Muscle of arm (tissue), 1 donor: ENCODE measurements at regions not wholly inside any gene's neighbourhood (a gene's known extent, or its start where the extent isn't known, plus 50 kb on each side); places are given as distances from the start of the nearest gene placed in this dataset.
"Not testable (repeated sequence)": the region's sequence is repeated elsewhere in the genome, so short reads cannot be mapped to it uniquely, and the experiment has no call there.

ENCODE experiments used
- DNase-seq: peaks from one replicate; pipeline ENCODE4 v3.0.0-alpha.2; 2013

DNA sequence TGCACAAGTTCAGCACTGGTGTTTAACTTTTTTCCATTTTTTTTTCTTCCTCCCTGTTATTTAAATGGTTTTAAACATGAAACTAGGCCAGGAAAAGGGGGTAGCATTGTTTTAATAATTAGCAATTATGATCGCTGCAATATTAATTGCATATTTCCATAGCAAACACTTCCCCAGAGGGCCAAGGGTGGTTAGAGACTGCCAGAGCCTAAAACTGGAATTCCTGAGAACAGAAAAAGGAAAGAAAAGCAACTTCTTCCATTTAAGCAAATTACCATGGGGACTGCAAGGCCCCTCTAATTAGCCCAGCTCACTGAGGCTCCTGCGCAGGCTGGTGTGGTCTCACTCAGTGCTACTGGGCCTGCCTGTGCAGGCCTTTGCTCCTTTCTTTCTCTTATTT lies 201.5 kb downstream of the SMAD2 start:
- no peak for DNase-seq

DNA sequence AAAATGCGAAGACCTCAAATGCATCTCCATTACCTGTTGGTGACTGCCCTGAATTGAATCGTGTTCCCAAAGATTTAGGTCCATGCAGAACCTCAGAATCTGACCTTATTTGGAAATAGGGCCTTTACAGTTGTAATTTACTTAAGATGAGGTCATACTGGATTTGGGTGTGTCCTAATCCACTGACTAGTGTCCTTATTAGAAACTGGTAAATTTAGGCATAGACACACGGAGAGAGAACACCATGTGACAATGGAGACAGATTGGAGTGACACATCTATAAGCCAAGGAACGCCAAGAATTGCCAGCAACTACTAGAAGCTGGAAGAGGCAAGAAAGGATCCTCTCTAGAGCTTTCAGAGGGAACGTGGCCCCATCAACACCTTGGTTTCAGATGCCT lies 203.1 kb downstream of the SMAD2 start:
- no peak for DNase-seq

DNA sequence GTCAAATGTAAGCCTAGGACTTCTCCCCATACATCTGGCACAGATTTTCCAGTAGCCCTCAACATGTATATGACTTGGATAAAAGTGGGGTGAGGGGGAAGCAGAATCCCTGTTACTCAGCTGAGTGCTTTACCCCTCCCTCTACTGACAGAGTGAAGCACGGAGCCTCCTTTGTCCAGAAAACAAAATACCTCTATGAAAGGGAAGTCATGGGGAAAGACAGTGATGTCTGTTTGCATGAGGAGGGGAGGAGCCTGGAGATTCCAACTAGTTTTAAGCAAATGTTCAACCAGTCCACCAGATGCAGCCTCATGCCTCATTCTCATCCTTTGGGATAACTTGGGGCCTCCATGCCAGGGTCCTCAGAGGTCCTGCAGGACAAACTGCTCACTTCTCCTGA lies 203.9 kb downstream of the SMAD2 start:
- no peak for DNase-seq

DNA sequence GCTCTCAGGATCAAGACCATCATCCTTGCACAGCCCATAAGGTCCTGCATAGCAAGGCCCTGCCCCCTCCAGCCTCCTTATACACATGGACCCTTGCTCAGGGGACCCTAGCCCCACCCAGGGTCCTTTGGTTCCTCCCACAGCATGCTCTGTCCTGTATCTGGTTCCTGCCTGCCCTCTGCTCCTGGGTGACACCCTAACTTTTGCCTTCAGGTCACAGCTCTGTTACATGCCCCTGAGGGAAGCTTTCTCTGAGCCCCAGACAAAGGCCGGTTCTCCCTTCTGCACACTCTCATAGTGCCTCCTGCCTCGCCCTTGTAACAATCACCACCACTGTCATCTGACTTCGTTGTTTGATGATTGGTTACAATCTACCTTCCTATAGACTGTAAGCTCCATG lies 204.8 kb downstream of the SMAD2 start:
- no peak for DNase-seq

DNA sequence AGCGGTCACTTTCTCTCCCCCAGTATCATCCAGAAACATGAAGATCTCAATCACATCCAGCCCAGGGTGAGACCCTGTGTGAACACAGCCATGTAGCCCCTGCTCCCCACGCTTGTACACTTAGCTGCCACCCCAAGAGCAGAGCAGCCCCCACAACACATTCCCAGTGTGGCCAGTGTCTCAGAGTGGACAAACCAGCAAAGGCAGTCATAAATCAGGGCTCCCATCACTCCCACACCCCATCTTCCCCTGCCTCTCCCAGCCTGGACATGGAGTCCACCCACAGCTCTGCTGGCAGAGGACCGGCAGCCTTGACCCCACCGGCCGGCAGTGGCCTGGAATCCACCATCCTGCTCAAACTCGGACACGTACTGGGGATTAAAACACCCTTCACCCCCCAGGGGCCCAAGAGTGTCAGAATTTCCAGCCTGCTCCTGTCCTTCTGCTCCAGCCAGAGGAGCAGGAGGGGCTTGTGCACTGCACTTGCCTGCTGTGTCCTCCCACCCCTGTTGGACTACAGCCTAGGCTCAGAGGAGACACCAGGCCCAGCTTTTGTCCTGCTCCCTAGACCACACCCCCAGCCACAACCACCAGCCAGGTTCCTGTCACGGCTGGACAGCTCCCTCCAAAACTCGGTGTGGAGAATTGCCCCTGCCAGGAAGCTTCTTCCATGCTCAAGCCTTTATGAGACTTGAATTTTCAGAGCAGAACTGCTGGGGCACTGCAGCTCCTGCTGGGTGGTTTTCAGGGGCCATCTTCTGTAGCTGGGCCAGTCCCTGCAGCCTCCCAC lies 206.1 kb downstream of the SMAD2 start:
- no peak for DNase-seq

DNA sequence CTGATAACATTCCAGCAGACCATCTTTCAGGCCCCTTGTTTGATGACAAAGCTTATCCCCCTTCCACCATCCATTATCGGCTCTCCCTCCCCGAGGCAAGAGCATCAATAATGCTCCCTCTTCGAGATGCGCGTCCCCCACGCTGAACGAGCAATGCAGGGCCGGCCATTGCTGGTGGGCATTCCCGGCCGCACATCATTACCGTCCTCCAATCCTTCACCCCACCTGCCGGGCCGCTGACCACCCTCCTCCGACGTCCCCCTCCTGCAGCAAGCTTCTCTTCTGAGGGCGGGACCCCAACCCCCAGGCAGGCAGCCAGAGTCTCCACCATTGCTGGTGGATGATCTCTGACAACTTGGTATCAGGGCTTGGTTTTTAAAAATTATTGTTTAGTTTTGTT lies 208.6 kb downstream of the SMAD2 start:
- no peak for DNase-seq

DNA sequence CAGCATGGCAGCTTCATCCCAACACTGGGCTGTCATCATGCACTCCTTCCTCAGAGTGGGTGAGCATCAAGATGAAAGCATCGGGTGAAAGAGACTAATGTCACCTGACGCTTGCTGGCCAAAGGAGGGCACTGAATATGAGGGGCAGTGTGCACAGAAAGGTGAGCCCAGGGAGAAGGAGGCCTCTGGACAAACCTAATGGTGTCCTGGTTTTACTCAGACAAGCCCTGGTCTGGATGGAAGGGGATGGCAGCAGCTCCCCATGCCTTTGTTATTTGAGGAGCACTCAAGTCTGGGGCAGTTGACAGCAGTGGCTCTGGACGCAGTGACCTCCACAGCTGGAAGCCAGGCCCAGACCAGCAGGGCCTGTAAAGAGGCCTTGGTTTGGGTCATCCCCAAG lies 209.7 kb downstream of the SMAD2 start:
- no peak for DNase-seq

DNA sequence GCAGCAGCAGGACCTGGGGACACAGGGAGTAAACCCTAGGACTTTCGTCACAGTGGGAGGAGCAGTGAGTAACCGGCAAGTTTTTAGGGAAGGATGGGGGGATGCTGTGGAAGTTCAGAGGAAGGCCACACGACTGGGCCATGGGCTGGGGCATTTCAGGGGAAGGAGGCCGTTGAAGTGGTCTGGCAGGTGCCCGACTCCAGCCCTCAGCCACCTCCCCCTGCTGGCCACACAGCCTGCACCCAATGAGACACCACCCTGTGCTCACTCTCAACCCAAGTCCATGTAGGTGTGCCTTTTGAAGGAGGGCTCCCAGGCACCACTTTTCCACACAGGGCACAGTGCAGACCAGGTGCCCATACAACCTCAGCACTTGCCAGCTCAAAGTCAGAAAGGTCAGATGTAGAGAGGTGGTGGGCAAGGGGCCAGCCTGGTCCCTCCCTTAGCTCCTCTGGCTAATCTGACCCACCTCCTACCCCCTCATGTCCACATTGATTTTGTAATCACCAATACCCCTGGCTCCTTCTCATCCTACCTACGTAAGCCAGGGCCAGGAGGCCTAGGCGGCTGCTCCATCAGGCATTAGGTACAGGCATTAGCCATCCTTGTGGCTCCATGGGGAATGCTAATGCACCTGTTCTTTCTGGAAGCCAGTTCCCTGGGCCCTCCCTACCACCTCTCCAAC lies 211.2 kb downstream of the SMAD2 start:
- DNase-seq: no peak

DNA sequence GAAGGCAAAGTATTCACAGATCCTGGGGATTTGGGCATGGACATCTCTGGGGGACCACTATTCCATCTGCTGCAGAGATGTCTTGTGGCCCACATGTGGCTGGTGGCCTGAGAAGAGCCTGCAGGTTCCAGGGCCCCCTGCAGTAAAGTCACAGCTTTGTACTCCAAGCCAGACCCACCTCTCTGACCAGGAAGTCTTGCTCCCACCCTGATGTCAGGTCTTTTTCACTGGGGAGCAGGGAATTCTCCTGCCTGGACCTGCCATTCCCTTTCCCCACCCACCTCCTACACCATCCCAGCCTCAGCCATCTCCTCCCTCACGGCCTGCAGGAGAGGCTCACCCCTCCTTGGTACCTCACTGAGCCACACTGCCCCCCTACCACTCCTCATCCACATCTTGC lies 211.8 kb downstream of the SMAD2 start:
- DNase-seq: no peak

DNA sequence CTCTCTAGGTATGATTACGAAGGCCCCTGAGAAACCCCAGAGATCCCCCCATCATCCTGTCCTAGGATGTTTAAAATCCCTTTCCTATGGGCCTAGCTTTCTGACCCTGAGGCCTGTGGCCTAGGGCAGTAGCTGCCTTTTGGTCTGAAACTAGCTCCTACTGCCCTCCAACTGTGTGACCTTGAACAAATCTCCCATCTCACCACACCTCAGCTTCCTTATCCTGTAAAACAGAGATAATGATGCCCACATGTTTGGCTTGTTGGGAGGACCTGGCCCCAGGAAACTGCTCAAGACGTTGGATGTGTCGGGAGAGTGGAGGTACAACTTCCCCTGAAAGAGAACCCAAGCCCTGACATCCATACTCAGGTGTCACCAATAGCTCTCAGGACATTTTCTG lies 213.2 kb downstream of the SMAD2 start:
- no peak for DNase-seq

DNA sequence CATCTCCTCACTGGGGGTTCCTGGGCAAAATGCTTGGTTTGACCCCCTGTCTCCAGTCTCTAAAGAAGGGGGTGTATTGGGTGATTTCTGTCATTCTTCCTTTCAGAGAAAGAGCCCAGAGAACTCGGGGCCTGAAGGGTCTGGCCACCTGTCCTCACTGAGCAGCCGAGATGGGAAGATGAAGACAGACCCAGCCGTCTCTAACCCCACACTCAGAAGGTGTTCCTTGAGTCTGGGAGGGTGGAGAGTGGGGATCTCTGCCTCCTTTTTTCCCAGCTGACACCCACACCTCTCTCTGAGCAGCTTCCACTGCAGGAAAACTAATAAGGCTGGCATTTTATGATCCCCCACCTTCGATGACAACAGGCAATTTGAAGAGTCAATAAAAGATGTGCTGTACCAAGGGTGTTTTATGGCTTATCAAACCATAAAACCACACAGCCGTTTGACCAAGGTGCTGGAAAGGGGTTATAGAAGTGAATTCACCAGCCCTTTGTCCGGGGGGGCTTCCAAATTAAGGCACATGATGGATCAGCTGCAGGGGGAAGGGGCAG lies 213.8 kb downstream of the SMAD2 start:
- no peak for DNase-seq

DNA sequence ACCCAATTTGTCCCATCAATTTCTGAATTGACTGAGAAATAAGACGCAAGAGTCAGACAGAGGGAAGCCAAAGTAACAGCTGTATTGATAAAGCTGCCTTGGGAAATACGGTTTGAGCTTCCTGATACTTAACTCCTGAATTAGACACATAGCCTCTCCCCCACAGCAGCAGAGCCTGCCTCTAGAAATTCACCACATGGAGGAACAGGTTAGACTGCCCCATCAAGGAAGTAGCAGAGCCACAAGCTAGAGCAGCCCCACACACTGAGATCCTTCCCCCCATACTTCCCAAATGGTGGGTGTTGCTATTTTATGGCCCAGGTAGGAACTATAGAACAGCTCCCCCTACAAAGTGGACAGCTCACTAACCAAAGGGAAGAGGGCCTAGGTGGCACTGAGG lies 220.0 kb downstream of the SMAD2 start:
- DNase-seq: no peak

DNA sequence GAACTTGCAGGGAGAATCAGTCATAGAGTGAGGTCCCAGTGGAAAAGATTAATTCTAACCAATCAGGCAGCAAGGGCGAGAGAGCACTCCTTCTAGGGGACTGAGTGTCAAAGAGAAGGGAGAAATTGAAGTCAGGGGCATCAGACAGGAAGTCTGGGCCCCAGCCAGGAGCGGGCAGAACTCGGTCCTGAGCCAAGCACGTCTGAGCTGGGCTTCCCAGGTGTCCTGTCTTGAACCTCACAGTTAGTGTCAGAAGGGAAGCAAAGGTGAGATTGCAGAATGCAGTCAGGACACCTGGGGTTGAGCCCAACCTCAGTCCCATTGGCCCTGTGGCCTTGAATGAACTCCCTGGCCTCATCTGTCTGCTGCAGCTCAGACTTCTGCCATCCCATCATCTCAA lies 220.9 kb downstream of the SMAD2 start:
- no peak for DNase-seq

DNA sequence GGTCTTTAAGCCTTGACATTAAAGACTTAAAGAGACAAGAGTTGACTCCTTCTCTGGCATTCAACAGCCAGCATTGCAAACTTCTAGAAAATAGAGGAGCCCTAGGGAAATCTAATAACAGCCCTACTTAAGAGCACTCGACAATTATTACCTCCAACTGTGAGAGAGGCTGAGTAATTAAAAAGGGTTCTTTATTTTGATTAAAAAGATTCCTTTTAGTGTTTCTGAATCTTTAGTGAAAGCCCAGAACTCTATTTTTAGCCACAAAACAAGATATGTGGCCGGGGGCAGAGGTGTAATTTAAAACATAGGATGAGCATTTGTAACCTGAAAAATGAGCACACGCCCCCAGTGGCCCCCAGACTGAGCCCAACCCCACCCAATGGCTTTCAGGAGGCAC lies 222.3 kb downstream of the SMAD2 start:
- no peak for DNase-seq

DNA sequence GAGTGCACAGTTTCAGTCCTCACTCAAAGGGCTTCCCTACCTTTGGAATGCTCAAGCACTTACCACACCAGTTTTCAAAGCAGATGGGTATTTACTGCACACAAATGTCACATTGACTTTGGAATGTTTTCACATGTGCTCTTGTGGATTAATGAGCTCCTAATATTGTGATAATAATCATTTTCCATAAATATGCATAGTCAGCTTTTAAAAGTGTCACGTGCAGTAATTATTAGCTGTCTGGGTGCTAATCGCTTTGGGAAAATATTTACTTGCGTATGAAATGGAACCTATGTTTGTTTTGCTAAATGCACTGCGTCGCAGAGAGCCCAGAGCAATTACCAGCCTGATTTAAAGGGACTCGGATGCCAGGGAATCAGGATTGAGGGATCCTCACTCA lies 229.3 kb downstream of the SMAD2 start:
- DNase-seq: no peak

DNA sequence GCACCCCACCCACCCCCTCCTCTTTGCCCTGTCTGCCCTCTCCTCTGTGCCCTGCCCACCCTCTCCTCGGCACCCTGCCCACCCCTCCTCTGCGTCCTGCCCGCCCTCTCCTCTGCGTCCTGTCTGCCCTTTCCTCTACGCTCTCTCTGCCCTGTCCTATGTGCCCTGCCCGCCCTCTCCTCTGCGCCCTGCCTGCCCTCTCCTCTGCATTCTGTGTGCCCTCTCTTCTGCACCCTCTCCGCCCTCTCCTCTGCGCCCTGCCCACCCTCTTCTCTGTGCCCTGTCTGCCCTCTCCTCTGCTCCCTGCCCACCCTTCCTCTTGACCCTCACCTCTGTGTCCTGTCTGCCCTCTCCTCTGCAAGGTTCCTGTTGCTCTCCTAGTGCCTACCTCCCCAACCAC lies 233.6 kb downstream of the SMAD2 start:
- DNase-seq: no peak

DNA sequence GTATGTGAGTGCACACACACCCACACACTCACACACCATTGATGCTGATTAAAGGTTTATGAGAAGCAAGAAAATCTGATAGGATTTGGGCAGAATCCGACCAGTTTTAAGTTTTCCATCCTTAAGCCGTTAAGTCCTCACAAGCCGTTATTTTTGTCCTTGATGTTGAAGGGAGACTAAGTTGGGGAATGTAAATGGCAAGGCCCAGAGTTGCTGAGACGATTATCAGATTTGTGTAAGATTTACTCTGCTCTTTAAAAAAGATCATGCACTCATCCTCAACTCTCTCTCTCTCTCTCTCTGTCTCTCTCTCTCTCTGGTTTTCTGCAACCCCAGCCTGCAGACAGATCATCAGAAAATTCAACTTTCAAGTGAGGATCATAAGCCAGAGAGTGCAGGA lies 238.8 kb downstream of the SMAD2 start:
- DNase-seq: no peak

DNA sequence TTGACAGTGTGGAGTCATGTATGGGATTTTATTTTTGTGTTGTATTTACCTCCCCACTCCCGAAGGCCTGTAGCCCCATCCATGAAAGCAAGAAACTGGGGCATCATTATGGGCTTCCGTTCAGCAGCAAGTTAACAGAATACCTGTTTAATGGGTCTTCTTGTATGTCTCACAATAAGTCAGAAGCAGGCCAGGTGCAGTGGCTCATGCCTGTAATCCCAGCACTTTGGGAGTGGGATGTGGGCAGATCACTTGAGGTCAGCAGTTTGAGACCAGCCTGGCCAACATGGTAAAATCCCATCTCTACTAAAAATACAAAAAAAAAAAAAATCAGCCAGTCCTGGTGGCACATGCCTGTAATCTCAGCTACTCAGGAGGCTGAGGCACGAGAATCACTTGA lies 239.7 kb downstream of the SMAD2 start:
- DNase-seq: not testable (repeated sequence)

DNA sequence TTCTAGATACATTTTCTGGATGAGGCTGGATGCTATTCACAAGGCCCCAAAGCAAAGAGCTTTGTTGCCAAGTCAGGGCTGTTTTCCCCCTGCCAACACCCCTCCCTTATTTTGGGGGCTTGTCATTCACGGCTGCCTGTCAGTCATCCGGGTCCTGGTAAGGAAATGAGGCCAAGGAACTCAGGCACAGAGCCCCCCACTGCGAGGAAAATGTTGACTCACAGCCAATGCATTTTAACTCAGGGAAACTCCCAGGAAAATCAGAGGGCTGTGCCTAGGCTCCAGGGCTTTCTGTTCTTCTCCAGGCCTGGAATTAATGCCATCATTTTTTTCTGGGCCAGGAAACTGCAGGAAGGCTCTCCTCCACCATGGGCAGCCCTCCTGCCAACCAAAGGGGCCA lies 241.1 kb downstream of the SMAD2 start:
- no peak for DNase-seq

DNA sequence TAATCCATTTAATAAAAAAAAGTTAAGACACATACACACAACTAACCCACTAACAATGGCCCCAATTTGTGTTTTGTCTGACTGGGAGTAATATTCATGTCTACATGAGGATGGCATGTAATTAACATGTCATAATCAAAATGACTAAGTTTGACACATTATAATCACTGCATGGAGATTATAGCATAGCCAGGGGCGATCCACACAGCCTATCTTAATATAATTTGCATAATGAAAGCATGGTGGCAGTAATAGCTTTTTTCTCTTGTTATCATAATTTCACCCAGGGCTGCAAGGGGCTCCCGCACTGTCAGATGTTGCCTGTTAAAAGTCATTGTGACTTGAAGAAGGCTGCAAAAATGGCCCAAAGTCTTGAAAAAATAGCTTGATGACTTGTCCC lies 243.7 kb downstream of the SMAD2 start:
- DNase-seq: no peak

DNA sequence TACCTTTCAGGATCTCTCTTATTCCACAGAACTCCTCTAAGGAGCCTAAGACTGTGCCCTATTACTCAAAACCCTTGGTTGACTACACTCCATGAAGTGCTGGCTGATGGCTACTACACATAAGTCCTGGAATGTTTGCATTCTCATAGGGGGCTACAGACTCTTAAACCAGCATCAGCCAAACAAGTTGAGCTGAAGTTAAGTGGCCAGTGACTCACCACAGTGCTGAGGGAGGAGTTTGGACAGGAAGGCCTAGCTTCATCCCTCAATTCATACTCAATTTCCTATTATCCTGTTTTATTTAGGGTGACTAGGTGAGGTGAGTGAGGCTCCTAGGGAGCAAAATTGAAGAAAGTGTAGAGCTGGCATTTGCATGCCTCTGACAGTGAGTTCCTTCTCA lies 246.7 kb downstream of the SMAD2 start:
- no peak for DNase-seq

DNA sequence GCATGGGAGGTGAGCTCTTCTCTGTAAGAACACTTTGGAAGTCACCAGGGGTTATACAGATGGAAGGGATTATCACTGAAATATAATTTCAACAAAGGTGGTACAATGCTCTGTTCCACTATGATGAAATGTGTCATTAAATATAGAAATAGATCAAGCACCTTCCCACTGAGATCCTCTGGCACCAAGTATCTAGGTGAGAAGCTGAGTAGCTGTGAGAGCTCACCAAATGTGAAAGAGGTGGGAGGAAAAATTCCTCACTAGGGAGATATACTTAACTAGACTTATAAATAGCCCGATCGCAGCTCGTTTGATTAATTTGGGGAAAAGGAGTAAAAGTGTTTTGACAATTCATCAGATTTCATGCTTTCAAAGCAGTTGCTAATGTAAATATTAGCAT lies 247.6 kb downstream of the SMAD2 start:
- no peak for DNase-seq

DNA sequence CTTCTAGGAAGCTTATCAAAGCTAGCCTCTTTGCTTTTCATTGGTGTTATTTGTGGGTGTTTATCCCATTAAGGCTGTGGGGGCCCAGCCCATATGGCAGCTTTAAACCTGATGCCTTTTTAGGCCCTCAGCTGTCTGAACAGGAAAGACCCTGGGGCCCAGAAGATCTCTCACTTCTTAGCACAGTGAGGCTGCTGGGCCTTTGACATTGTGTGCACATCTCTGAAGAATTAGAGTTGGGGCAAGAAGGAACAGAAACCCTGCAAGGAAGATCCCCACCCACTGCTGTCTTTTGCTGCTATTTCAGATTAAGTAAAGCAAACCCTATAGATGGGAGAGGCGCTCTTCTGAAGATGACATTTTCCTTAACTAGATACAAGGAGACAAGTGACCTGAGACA lies 250.0 kb downstream of the SMAD2 start:
- no peak for DNase-seq

DNA sequence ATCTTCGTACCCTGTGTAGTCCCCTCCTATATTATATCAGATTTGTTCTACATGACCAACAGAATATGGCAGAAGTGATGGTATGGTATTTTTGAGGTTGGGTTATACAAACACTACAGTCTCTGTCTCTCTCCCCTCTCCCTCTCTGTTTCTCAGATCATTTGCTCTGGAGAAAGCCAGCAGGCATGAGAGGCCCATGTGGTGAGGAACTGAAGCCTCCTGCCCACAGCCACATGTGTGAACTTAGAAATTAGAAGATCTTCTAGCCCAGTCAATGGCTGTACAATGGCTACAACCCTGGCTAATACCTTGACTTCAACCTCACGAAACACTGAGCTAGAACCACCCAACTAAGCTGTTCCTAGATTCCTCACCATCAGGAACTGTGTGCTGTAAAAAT lies 250.6 kb downstream of the SMAD2 start:
- no peak for DNase-seq
